Right cardiac atrium (tissue), 5 donors: ENCODE measurements at regions not wholly inside any gene's neighbourhood (a gene's known extent, or its start where the extent isn't known, plus 50 kb on each side); places are given as distances from the start of the nearest gene placed in this dataset.
"Not testable (repeated sequence)": the region's sequence is repeated elsewhere in the genome, so short reads cannot be mapped to it uniquely, and the experiment has no call there.

Experiments
- ATAC-seq, 2 donors: fragments of 200-7000 bp; cut with Tn5 transposase; one replicate each; pipeline versions ENCODE4 v1.8.0 to v1.9.1; 2020; ENCODE audit warnings: moderate library complexity in 2 of 2, mild to moderate bottlenecking in 1 of 2
- DNase-seq, 3 donors: peaks; one replicate each; pipeline ENCODE4 v3.0.0-alpha.2; 2020
- H3K27ac ChIP-seq: one replicate; pipeline ENCODE4 v1.5.1; 2013; ENCODE audit warnings: mild to moderate bottlenecking, low read length, control low read depth, moderate library complexity
- H3K27me3 ChIP-seq: one replicate; pipeline ENCODE4 v1.6.1; 2013; ENCODE audit not compliant: control insufficient read depth, insufficient read depth
- H3K4me1 ChIP-seq: one replicate; pipeline ENCODE4 v1.6.1; 2013; ENCODE audit warnings: low read length; ENCODE audit not compliant: control insufficient read depth, insufficient read depth
- H3K4me3 ChIP-seq: one replicate; pipeline ENCODE4 v1.5.1; 2013; ENCODE audit warnings: low read length, control low read depth
- H3K9me3 ChIP-seq: one replicate; pipeline ENCODE4 v1.6.1; 2013; ENCODE audit warnings: low read length; ENCODE audit not compliant: control insufficient read depth
- WGBS: extraction: QIAGEN DNeasy Blood & Tissue Kit; methylation state at CpG from one replicate; pipeline ENCODE4 v1.1.7; 2013; 5-methylcytosine and 5-hydroxymethylcytosine counted together
- intact Hi-C, 4 donors: fragments of 100-400 bp; cut with DNase I; formaldehyde crosslinking; loops; one replicate each; pipeline versions ENCODE4 v1.11.0 to v1.14.0; 2022 to 2023
- donor health status: healthy with polysubstance abuse.
- donor health status: DM: no; HTN: yes; CAD: no.
- donor health status: DM: no; HTN: no; CAD: no.
- donor health status: DM: no; HTN: yes; CAD: no; lungs with severe emphysema.
- donor health status: DM: yes; HTN: yes; CAD: no.

- 76% methylated on average over 14 of the region's 14 CpGs for WGBS
- DNase-seq (no peak), ATAC-seq (no peak)
- H3K4me3 ChIP-seq: no peak overlapping the region
- no peak overlapping the region for H3K27ac ChIP-seq
- H3K27me3 ChIP-seq: no peaks in the 10 kb centered on the region
- H3K4me1 ChIP-seq: no peaks in the 10 kb centered on the region
- intact Hi-C loops: no loop called here
- H3K9me3 ChIP-seq: no peaks in the 10 kb centered on the region
These were observed 176.5 kb upstream of the SPRED2 start for GRCh38 chr2:65608916-65609315.

GRCh38 chr2:65608466-65608865, 176.1 kb upstream of the SPRED2 start:
- no peak overlapping the region for H3K27ac ChIP-seq
- intact Hi-C loops: no loop called here
- no peaks in the 10 kb centered on the region for H3K4me1 ChIP-seq
- ATAC-seq (no peak), DNase-seq (no peak)
- H3K9me3 ChIP-seq: no peaks in the 10 kb centered on the region
- H3K27me3 ChIP-seq: no peaks in the 10 kb centered on the region
- H3K4me3 ChIP-seq: no peak overlapping the region
- 44% methylated on average over 5 of the region's 5 CpGs for WGBS

- Histone ChIP-seq H3K4me3 (no peak overlapping the region), H3K9me3 (no peaks in the 10 kb centered on the region), H3K27ac (no peak overlapping the region), H3K27me3 (no peaks in the 10 kb centered on the region), H3K4me1 (no peaks in the 10 kb centered on the region)
- intact Hi-C loops: no loop called here
- DNase-seq (no peak), ATAC-seq (no peak)
- WGBS: 61% methylated on average over 14 of the region's 14 CpGs
These were observed 175.4 kb upstream of the SPRED2 start for GRCh38 chr2:65607662-65608305.

GRCh38 chr2:65605743-65606058, 173.3 kb upstream of the SPRED2 start:
- no peak overlapping the region for H3K4me3 ChIP-seq
- ATAC-seq: no peak
- H3K27me3 ChIP-seq: no peaks in the 10 kb centered on the region
- no peaks in the 10 kb centered on the region for H3K4me1 ChIP-seq
- intact Hi-C loops: no loop called here
- no peaks in the 10 kb centered on the region for H3K9me3 ChIP-seq
- no peak overlapping the region for H3K27ac ChIP-seq
- DNase-seq: no peak

GRCh38 chr2:65605058-65605742, 172.8 kb upstream of the SPRED2 start:
- Histone ChIP-seq H3K4me3 (no peak overlapping the region), H3K27ac (no peak overlapping the region), H3K4me1 (no peaks in the 10 kb centered on the region), H3K9me3 (no peaks in the 10 kb centered on the region), H3K27me3 (no peaks in the 10 kb centered on the region)
- ATAC-seq: no peak
- intact Hi-C loops: no loop called here
- DNase-seq: no peak
- WGBS: 57% methylated on average over 4 of the region's 4 CpGs

- intact Hi-C loops: no loop called here
- WGBS: 92% methylated on average over 4 of the region's 4 CpGs
- ATAC-seq: peak in 1 of 2 donors; percentile 34
- no peak for DNase-seq
- H3K9me3 ChIP-seq: no peaks in the 10 kb centered on the region
- no peaks in the 10 kb centered on the region for H3K27me3 ChIP-seq
- H3K4me1 ChIP-seq: no peaks in the 10 kb centered on the region
- H3K4me3 ChIP-seq: no peak overlapping the region
- no peak overlapping the region for H3K27ac ChIP-seq
These were observed 171.8 kb upstream of the SPRED2 start for GRCh38 chr2:65604246-65604645.

- WGBS: 61% methylated on average over 4 of the region's 4 CpGs
- H3K9me3 ChIP-seq: no peaks in the 10 kb centered on the region
- intact Hi-C loops: no loop called here
- no peaks in the 10 kb centered on the region for H3K4me1 ChIP-seq
- H3K27me3 ChIP-seq: no peaks in the 10 kb centered on the region
- ATAC-seq: no peak
- no peak overlapping the region for H3K27ac ChIP-seq
- DNase-seq: no peak
- no peak overlapping the region for H3K4me3 ChIP-seq
These were observed 170.3 kb upstream of the SPRED2 start for GRCh38 chr2:65602603-65603235.

- ATAC-seq, H3K27ac ChIP-seq, intact Hi-C loops, H3K4me1 ChIP-seq, H3K27me3 ChIP-seq, H3K9me3 ChIP-seq, H3K4me3 ChIP-seq: not testable (repeated sequence)
- WGBS: 92% methylated on average over 33 of the region's 33 CpGs
- peak in 1 of 3 donors; percentile 55 for DNase-seq
These were observed 168.5 kb upstream of the SPRED2 start for GRCh38 chr2:65600871-65601270.

GRCh38 chr2:65600351-65600750, 168.0 kb upstream of the SPRED2 start:
- DNase-seq, H3K4me3 ChIP-seq, H3K27ac ChIP-seq, H3K4me1 ChIP-seq, H3K9me3 ChIP-seq, ATAC-seq, intact Hi-C loops, H3K27me3 ChIP-seq: not testable (repeated sequence)
- 97% methylated on average over 8 of the region's 26 CpGs for WGBS

GRCh38 chr2:65599693-65600092, 167.3 kb upstream of the SPRED2 start:
- Histone ChIP-seq H3K4me1 (no peaks in the 10 kb centered on the region), H3K27ac (no peak overlapping the region), H3K9me3 (no peaks in the 10 kb centered on the region), H3K27me3 (no peaks in the 10 kb centered on the region), H3K4me3 (no peak overlapping the region)
- DNase-seq (no peak), ATAC-seq (no peak)
- intact Hi-C loops: no loop called here
- WGBS: 91% methylated on average over 5 of the region's 6 CpGs

GRCh38 chr2:65598996-65599395, 166.6 kb upstream of the SPRED2 start:
- WGBS: 91% methylated on average over 1 of the region's 1 CpG
- DNase-seq (no peak), ATAC-seq (no peak)
- Histone ChIP-seq H3K27ac (no peak overlapping the region), H3K27me3 (no peaks in the 10 kb centered on the region), H3K9me3 (no peaks in the 10 kb centered on the region), H3K4me3 (no peak overlapping the region), H3K4me1 (no peaks in the 10 kb centered on the region)
- intact Hi-C loops: no loop called here
